ENCODE measurements at regions not wholly inside any gene's neighbourhood (a gene's known extent, or its start where the extent isn't known, plus 50 kb on each side); places are given as distances from the start of the nearest gene placed in this dataset.

- WGBS (ENCODE audit: insufficient coverage, insufficient replicate concordance, low lambda C conversion rate, missing lambda C conversion rate), result 0% methylated on average over 2 of the region's 2 CpGs
- in situ Hi-C loops (cut with MboI), result no loop called here
- H3K9me3 ChIP-seq (replicated peaks; ENCODE audit: control insufficient read depth, insufficient read depth, low read length), result no peaks in the 10 kb centered on the region
- no peak overlapping the region for H3K4me3 ChIP-seq
- BruUV-seq (replicated peaks), result no TSS peak
- no peaks in the 10 kb centered on the region for H3K79me2 ChIP-seq (ENCODE audit: control insufficient read depth, insufficient read depth, low read length)
- no peaks in the 10 kb centered on the region for H3K27me3 ChIP-seq (replicated peaks in 1 of 2; ENCODE audit: control insufficient read depth in 2 of 2, insufficient read depth in 2 of 2, low read length in 1 of 2)
- H3K4me1 ChIP-seq (ENCODE audit: control insufficient read depth, insufficient read depth, low read length), result no peaks in the 10 kb centered on the region
- H3K9ac ChIP-seq (ENCODE audit: control insufficient read depth, insufficient read depth, low read length), result no peak overlapping the region
- intact Hi-C loops (cut with micrococcal nuclease; ENCODE audit: unreplicated experiment), result no loop called here
- RAD21 ChIA-PET (ENCODE audit: unreplicated experiment), result no interaction called here
- CTCF ChIA-PET, result no interaction called here
- no peaks in the 10 kb centered on the region for H3K36me3 ChIP-seq (ENCODE audit: control insufficient read depth in 2 of 2, insufficient read depth in 2 of 2, low read length in 1 of 2)
- H3K4me2 ChIP-seq (ENCODE audit: control insufficient read depth, insufficient read depth), result no peak overlapping the region
- DNase-seq (ENCODE audit: low read depth, low spot score) (no peak), FAIRE-seq (no peak), ATAC-seq (no peak)
- no peaks in the 10 kb centered on the region for H4K20me1 ChIP-seq (ENCODE audit: control insufficient read depth, insufficient read depth)
- H3K27ac ChIP-seq (ENCODE audit: control insufficient read depth, insufficient read depth), result no peak overlapping the region
- POLR2A ChIA-PET, result no interaction called here
- H2AFZ ChIP-seq (ENCODE audit: control insufficient read depth, low read depth, low read length), result no peak overlapping the region
- SMC1A ChIA-PET (ENCODE audit: uncharacterized antibody, unreplicated experiment), result no interaction called here
- TF ChIP-seq CREB1 (IDR thresholded peaks at IDR 0.05; ENCODE audit: low read depth) (no peak), FOS (IDR thresholded peaks at IDR 0.05; ENCODE audit: borderline replicate concordance, extremely low read depth, insufficient read length) (no peak), MYC (IDR thresholded peaks at IDR 0.05; ENCODE audit: insufficient read depth, insufficient read length, insufficient replicate concordance, low read length, severe bottlenecking) (no peak)
- TF ChIP-seq, protein P1, sequence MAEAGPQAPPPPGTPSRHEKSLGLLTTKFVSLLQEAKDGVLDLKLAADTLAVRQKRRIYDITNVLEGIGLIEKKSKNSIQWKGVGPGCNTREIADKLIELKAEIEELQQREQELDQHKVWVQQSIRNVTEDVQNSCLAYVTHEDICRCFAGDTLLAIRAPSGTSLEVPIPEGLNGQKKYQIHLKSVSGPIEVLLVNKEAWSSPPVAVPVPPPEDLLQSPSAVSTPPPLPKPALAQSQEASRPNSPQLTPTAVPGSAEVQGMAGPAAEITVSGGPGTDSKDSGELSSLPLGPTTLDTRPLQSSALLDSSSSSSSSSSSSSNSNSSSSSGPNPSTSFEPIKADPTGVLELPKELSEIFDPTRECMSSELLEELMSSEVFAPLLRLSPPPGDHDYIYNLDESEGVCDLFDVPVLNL (IDR thresholded peaks at IDR 0.05; ENCODE audit: low read depth, low read length), result no peak
These were observed 377.1 kb upstream of the SOX11 start for GRCh38 chr2:5315041-5315440.

DNA sequence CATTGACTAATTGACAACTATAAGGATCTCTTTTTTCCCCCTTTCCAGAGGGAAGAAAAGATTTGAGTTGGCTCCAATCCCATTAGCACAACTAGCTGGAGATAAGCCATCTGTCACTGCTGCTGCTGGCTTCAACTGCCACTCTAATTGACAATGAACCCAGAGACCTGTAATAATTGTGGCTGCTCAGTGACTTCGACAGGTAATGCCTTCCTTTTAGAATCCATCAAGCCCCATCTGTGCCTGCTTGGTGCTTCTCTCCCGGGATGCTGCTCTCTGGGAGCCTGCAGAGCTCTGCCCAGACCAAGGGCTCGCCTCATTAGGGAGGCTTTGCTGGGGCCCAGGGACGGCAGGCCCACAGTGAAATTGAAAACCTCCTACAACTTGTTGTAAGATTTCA is 376.7 kb upstream of the SOX11 start:
- Histone ChIP-seq H3K9me3 (replicated peaks; ENCODE audit: control insufficient read depth, insufficient read depth, low read length) (no peaks in the 10 kb centered on the region), H2AFZ (ENCODE audit: control insufficient read depth, low read depth, low read length) (no peak overlapping the region), H3K4me1 (ENCODE audit: control insufficient read depth, insufficient read depth, low read length) (no peaks in the 10 kb centered on the region), H3K27ac (ENCODE audit: control insufficient read depth, insufficient read depth) (no peak overlapping the region), H4K20me1 (ENCODE audit: control insufficient read depth, insufficient read depth) (no peaks in the 10 kb centered on the region), H3K79me2 (ENCODE audit: control insufficient read depth, insufficient read depth, low read length) (no peaks in the 10 kb centered on the region), H3K9ac (ENCODE audit: control insufficient read depth, insufficient read depth, low read length) (no peak overlapping the region), H3K27me3 (replicated peaks in 1 of 2; ENCODE audit: control insufficient read depth in 2 of 2, insufficient read depth in 2 of 2, low read length in 1 of 2) (no peaks in the 10 kb centered on the region), H3K36me3 (ENCODE audit: control insufficient read depth in 2 of 2, insufficient read depth in 2 of 2, low read length in 1 of 2) (no peaks in the 10 kb centered on the region), H3K4me2 (ENCODE audit: control insufficient read depth, insufficient read depth) (no peak overlapping the region), H3K4me3 (no peak overlapping the region)
- DNase-seq (ENCODE audit: low read depth, low spot score), result no peak
- WGBS (ENCODE audit: insufficient coverage, insufficient replicate concordance, low lambda C conversion rate, missing lambda C conversion rate), result 0% methylated on average over 4 of the region's 4 CpGs
- intact Hi-C loops (cut with micrococcal nuclease; ENCODE audit: unreplicated experiment) (no loop called here), in situ Hi-C loops (cut with MboI) (no loop called here)
- no TSS peak for BruUV-seq (replicated peaks)
- ChIA-PET CTCF (no interaction called here), RAD21 (ENCODE audit: unreplicated experiment) (no interaction called here), SMC1A (ENCODE audit: uncharacterized antibody, unreplicated experiment) (no interaction called here), POLR2A (no interaction called here)
- no peak for FAIRE-seq
- ATAC-seq, result no peak
- TF ChIP-seq USF2 (IDR thresholded peaks at IDR 0.05; ENCODE audit: borderline replicate concordance, low read depth, low read length), result no peak
- TF ChIP-seq CBFB (IDR thresholded peaks at IDR 0.05; ENCODE audit: low read depth), result no peak
- TF ChIP-seq PKNOX1 (IDR thresholded peaks at IDR 0.05), result no peak
- no peak for TF ChIP-seq ZNF274 (IDR thresholded peaks at IDR 0.05; ENCODE audit: insufficient read depth, insufficient read length)
- TF ChIP-seq SMARCA5 (IDR thresholded peaks at IDR 0.05), result no peak
- TF ChIP-seq CBX5 (IDR thresholded peaks at IDR 0.05; ENCODE audit: low read depth), result no peak
- no peak for TF ChIP-seq MEF2B (IDR thresholded peaks at IDR 0.05; ENCODE audit: partially characterized antibody, poor library complexity, severe bottlenecking)
- TF ChIP-seq GATAD2B (conservative IDR thresholded peaks at IDR 0.05; ENCODE audit: low read depth), result no peak
- TF ChIP-seq HDGF (IDR thresholded peaks at IDR 0.05), result no peak
- TF ChIP-seq JUND (IDR thresholded peaks at IDR 0.05; ENCODE audit: low read depth, low read length), result no peak

Data from GM12878 (cell line).